GM19035 (cell line): ENCODE measurements at regions not wholly inside any gene's neighbourhood (a gene's known extent, or its start where the extent isn't known, plus 50 kb on each side); places are given as distances from the start of the nearest gene placed in this dataset.

Source experiments
- ATAC-seq: cut with Tn5 transposase; IDR thresholded peaks from one replicate; pipeline ENCODE4 v1.9.1; 2021; ENCODE audit not compliant: unreplicated experiment

GRCh38 chr1:199752688-199753027, 274.9 kb upstream of the NR5A2 start:
- ATAC-seq = no peak

DNA sequence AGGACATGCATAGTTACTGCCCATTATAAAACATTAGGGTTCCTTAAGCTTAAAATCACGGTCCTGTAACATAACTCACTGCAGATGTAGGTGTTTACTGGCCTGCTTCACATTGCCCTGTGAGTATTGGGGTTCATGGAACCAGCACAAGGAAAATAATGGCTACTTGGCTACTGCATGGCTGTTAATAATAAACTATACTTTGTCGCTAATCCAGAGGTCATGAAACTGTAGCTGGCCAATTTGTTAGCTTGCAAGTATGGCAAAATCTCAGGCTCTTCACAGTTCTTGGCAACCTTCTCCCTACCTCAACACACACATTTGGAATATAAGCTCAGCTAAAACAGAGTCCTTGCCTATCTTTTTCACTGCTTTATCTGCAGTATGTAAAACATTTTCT, 274.0 kb upstream of the NR5A2 start:
- no peak for ATAC-seq

DNA sequence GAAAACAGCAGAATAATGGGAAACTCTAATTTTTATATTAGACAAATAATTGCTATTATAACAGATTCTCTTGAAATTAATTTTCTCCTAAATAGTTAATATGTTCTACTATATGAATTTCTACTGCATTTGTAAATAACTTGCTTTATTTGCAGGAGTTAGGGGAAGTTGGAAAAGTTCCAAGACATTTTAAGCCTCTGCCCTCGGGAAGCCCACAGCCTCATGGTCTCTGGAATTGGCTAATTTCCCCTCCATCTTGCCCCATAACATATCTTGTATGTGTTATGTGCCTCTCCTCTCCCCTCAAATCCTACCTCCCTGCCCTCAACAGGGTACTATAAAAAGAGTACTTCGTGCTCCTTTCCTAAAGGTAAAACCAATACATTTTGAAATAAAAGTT, 271.4 kb upstream of the NR5A2 start:
- no peak for ATAC-seq

DNA sequence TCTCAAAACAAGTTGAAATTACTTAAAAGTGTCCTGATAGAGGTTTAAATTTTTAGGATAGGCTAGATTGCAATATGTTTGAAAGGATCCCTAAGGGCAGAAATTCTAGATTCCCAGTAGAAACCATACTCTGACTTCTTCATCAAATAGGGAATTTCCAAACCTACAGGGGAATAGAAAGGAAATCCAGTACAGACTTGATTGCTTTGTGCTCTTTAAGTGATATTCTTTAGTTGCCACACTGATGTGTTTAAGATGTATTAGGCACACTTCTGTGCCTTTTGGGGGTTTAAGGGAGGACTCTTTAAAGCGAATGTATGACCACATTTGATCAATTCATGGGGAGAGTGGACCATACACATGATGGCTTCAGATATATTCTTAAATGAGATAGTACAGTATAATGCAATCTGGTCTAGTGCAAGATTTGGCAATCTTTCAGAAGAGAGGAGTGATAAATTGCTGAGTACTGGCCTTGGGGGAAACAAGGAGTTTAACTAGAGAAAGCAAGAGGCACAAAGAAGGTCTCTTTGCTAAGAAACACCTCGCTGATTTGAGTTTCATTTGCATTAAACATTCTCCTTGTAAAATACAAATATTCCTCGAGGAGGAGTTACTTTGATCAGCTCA, 268.8 kb upstream of the NR5A2 start:
- ATAC-seq = no peak

DNA sequence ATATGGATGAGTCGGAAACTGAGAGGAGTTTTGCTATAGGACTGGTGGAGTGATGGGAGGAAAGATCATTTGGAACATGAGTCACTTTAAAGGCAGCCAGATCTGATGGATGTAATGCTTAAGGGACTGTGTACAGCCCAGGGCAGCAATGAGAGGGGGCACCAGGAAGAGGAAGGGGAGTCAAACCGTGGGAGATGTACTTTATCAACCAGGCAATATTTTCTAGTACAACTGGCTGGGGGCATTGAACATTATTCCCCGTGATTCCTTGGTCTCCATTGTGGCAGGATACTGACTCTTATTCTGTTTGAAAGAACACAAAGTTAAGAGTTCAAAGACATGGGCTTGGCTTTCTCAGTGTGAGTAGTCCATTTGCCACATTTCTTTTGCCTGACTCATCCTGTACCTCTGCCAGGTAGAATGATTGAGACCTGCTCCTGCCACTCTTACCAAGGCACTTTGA, 268.2 kb upstream of the NR5A2 start:
- no peak for ATAC-seq

DNA sequence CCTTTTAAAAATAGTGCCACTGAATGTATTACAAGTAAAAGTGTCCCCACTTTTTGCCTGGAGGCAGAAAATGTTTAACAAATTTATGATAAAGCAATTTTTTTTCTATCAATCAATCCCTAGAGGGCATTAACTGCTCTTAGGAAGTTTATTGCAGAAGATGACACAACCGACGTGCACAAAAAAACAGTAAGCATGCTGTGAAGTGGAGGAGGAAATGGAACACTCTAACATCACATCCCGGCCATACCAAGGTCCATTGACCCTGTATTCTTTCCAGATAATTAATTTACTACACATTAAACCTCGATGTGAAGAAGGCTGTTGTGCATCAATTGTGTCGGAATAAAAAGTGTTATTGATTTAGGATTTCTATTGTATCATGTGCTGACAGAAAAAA, 264.9 kb upstream of the NR5A2 start:
- ATAC-seq = no peak

DNA sequence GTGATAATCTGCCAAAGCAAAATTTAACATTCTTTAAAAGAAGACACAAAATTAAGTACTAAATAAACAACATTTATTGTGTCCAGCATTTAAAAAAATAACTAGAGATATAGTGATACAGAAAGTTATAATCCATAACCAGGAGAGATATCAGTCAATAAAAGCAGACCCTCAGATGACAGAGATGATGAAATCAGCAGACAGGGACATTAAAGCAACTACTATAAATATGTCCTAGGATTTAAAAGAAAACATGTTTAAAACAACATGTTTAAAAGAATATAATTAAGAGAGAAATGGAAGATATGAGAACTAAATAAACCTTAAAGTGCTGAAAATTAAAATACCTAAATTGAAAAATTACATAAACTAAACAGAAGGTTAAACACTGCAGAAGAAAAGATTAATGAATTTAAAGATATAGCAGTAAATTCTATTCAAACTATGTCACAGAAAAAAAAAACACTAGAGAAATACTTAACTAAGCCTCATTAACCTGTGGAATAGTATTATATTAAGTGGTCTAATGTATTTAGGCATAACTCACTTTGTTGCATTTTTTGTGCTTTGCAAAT, 261.2 kb upstream of the NR5A2 start:
- no peak for ATAC-seq

- ATAC-seq = no peak
Observed at GRCh38 chr1:199767700-199768099, 259.8 kb upstream of the NR5A2 start.

GRCh38 chr1:199774433-199775089, 252.9 kb upstream of the NR5A2 start:
- ATAC-seq = no peak

GRCh38 chr1:199776768-199777497, 250.6 kb upstream of the NR5A2 start:
- ATAC-seq = no peak

DNA sequence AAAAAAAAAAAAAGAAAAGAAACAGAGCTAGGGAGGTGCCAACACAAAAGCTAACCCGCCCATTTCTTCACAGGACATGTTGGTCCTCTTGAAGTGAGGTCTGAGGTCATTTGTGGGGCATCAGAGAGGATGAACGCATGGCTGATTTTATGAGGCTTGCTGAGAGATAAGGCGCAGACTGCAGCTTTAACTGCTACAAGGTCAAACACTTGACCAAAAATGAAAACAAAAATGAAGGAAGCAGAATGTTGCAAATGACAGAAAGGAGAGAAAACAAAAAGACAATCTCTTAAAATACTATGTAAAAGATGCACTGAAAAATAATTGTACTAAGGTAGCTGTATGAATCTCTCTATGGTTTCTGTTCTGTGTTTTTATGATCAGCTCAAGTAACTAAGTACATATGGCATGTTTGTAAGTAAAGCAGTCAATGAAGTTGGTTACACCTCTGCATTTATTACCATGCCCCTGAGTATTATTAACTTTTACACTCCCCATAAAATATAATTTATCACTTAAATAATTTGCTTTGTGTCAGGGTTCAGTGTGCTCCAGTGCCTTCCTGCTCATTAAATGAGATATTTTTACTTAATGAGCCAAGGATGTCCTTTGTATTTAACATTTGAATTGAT, 249.1 kb upstream of the NR5A2 start:
- ATAC-seq = no peak

DNA sequence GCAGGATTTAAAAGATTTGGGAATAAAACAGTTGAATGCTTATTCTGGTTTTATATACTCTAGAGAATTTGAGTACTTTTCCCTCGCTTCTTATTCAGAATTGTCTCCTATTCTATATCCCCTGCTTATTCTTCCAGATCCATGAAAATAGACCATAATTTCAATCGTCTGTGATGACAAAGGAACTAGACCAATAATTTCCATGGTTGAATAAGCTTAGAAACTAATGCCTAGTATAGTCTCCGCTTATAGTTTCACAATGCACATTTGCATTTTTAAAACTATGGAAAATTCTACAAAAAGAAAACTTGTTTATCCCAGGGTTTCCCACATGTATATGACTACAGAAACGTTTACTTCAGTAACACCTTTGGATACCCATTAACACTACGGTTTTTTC, 247.4 kb upstream of the NR5A2 start:
- ATAC-seq = no peak

GRCh38 chr1:199780948-199781670, 246.4 kb upstream of the NR5A2 start:
- ATAC-seq = no peak

- ATAC-seq = no peak
Observed at GRCh38 chr1:199784138-199784895, 243.2 kb upstream of the NR5A2 start.

- no peak for ATAC-seq
Observed at GRCh38 chr1:199786695-199787094, 240.8 kb upstream of the NR5A2 start.

DNA sequence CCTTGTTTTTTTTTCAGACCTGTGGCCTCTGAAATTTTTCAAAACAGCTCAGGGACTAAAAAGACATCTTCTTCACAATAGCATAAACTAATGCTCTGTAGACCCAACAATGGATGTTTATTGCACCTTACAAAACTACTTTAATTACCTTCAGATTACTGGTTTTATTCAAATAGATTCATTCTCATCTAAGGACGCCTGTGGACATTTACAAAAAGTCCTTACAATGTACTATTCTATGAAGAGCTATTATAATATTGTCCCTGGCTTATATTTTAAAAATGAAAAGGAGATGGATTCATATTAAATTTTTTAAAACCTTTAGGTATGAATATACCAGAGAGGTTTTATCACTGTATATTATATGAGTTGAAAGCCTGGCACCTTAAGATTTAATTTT, 238.4 kb upstream of the NR5A2 start:
- ATAC-seq = no peak

DNA sequence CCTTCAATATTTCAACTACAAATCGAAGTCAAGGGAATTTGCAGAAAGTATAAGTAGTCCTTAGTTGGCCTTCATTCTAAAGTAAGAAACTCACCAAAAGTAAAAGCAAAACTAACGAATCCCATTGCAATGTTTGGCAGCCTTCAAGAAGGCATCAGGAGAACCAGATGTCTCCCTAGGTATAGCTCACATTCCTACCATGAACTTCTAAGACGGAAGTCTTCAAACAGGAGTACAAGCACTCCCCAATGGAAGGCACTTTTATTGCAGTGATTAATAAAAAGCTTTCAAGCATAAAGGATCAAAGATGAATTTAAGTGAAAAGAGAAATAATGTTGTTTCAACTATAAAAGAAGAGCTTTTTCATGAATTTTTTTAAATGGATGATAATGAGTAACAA, 236.0 kb upstream of the NR5A2 start:
- ATAC-seq = no peak

- no peak for ATAC-seq
Observed at GRCh38 chr1:199792874-199793273, 234.6 kb upstream of the NR5A2 start.

- ATAC-seq = no peak
Observed at GRCh38 chr1:199794105-199794863, 233.2 kb upstream of the NR5A2 start.
